Hippocampal formation (tissue), 2 donors: ENCODE measurements at regions not wholly inside any gene's neighbourhood (a gene's known extent, or its start where the extent isn't known, plus 50 kb on each side); places are given as distances from the start of the nearest gene placed in this dataset.
"Not testable (repeated sequence)": the region's sequence is repeated elsewhere in the genome, so short reads cannot be mapped to it uniquely, and the experiment has no call there.

Source experiments
- DNase-seq, 2 donors: peaks; one replicate each; lab custom pipeline; 2025; lab: John Stamatoyannopoulos, UW

DNA sequence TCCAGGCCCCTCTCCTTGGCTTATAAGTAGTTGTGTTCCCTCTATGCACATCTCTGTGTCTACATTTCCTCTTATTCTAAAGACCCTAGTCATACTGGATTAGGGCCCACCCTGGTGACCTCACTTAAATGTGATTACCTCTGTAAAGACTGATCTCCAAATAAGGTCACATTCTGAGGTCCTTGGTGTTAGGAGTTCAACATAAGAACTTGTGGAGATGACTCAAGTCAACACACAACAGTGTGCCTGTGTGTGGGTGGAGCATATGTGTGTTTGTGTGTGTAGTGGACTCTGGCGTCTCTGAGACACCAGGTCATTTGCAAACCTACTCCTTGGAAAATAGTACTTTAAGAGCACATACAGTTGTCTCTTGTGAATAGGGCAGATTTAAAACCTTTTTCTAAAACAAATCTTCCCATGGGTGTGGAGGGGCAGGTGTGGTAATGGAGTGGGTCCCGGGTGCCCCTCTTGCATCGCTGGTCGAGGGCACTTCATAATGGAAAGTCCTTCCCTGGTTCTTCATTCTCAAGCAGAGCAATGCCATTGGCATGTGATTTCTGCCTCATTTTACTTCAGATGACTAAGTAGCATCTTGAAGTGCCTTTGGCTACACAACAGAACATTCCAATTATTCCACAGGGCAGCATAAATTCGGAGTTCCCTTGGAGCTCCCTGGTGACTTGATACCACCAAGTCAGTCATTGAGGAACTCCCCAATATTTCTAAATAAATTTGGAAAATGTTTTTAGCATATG, 84.4 kb downstream of the C9orf152 start:
- DNase-seq = no peak

DNA sequence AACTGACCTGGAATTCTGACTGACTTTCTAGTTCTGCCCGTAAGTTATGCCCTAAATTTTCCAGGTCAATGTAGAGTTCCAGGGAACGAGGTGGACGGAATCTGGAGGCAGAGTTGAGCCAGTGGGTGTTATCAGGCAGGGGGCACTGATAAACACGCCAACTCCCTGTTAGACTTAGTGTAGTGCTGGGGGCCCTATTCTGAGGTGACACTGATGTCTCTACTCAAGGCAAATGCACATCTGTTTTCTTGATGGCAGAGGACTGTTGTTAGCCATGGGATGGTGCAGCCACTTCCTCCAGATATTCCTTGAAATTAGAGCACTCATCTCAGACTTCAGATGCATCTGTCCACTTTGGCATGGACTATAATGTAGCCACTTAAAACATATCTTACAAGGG, 83.5 kb downstream of the C9orf152 start:
- no peak for DNase-seq

DNA sequence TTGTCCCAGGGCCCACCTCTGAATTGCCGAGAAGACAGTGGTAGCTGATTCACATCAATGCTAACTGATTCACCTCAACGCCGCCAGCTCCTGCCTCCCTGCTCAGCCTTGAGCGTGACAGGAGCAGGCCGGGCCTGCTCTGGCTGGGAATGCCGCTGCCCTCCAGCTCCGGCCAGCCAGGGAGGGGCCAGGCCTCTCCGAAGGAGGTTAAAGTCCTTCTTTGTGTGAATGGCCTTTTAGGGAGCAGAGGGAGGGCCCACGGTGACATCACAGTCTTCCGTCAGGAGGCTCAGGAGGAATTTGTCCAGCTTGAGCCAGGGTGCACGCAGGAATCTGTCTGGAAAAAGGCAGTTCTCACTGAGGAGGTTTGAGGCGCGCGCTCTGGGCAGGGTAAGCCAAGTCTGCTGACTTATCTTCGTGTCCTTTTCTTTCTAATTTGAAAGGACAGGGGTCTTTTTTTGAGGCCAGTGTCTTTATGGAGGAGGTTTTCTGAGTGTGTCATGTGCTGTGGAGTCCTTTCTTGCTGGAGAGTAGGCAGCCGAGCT, 82.7 kb downstream of the C9orf152 start:
- no peak for DNase-seq

DNA sequence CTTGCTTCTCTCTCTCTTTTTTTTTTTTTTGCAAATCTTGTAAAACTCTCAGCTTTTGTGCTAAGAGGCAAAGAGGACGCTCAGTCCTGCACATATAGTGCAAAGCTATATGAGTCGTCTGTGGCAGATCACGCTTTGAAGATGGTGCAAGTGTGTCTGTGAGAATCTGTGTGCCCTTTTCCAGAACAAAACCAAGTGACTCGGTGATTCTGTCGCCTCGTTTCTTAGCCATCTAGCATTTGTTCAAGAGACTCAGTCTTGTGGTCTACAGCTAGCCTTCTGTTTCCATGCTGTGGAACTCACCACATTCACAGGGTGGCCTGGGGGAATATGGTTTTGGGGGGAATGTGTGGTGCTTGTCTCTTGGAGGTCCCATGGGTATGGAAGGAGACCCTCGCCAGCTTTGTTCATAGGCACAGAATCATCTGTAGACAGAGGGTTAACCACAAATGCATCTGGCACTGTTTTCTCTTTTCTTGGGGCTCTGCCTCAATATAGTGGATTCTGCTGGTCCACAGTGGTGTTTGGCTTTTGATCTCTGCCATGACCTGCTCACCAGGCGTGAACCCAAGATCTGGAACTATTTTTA, 82.1 kb downstream of the C9orf152 start:
- DNase-seq = no peak

DNA sequence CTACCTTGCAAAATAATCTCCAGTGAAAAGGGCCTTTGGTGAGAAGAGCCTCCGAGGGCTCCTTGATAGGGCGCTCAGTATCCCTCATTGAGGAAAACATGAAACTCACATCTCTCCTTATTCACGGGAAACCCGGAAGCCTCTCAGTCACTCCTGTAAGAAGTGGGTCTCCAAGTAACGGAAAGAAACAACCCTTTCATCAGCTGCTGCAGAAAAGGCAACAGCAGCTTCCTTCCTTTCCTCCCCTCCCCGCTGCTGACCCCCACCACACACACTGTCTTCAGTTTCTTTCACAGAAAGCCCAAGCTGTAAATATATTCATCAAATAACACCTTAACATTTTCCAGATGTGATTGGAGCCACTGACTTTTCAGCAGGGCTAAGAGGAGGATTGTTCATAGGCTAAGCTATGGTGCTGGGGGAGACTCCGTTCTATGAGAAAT, 81.4 kb downstream of the C9orf152 start:
- no peak for DNase-seq

DNA sequence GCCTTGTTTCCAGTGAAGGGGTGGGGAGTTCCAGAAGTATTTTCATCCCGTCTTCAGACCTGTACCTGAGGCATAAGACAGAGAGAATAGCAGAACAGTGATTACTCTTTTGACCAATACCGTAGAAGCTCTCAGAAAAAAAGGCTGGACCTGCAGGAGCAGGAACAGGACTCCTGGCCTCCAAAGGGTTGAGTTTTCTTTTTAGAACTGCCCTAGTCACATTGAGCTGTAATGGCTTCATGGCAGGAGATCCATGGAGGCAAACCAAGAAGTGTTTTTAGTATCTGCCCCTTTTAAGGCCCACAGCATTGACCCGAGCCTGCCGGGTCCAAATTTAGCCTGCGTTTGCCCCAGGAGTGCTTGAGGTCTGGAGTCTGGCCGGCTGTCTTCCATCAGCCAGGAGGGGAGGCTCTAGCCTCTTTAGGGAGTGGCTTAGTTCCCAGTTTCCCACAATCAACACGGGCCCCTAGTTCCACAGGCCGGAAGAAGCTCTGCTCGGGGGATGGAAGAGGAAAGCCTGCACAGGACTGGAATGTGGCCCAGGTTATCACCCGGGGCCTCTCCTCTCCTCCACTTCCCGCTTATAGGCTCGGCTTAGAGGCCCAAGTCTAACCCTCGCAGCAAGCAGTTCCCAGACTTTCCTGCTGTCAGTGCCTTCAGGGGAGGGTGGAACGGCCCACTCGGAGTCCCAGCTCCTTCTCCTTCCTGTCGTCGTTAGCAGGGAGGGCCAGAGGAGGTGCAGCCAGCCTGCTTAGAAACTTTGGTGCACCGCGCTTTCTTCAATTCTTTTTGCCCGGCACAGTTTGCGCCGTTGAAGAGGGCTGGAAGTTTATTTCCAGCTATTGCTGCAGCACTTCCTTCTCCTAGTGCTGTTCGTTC, 80.7 kb downstream of the C9orf152 start:
- no peak for DNase-seq

DNA sequence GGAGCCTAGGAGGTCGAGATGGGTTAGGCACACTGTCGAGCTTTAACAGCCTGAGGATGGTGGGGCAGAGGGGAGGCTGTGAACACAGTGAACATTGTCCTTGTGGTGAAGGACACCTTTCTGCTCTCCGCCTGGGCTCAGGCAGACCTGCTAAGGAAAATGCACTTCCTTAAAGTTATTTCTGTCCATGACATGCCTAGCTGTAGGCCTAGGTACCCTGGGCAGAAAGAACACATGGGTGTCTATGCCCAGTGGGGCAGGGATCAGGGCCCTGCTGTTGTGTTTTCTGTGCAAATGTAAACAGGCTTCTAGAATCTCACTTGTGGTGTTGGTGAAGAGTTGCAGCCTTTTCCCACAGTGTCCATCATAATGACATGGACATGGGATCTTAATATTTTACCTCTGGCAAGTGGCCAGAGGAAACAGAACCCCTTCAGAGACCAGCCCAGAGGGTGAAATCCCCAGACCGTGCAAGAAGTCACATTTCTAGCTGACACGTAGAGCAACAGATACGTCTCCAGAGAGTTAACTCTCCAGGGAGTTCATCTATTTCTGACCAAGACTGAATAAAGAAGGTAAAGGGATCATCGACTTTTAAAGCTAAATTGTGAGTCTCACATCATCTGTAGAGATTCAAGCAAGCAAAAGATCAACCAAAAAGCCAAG, 79.2 kb downstream of the C9orf152 start:
- no peak for DNase-seq

DNA sequence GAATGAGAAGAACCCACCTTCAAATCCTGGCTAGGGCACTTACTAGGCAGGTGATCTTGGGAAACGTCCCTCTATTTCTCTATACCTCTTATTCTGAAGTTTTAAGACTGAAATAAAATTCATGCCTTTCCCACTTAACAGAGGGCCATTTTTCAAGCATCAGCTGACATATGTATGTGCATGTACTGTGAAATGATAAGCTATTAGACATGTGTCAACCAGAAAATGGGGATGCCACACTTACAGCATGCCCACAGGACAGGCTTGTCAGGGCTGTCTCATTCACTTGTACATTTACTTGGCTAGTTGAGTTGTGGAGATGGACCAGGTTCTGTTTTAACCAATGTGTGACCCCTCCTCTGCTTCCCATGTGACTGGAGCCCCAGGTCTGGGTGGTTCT, 78.5 kb downstream of the C9orf152 start:
- DNase-seq = no peak

DNA sequence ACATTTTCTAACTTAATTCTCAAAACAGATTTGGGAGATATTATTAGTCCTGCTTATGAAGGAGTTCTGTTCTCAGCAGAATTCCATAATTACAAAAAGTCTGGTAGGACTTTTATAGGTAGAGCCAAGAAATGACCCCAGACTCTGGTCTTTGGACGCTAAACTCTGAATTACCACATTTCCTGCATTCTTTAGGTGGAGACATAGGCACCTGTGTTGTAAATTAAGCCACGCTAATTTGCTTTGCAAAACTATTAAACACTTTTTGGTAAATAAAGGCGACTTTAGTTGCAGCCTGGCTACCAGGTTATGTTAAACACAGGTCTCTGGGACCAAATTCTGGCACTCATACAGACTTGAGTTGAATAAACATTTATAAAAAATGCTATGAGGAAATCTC, 77.7 kb downstream of the C9orf152 start:
- no peak for DNase-seq

DNA sequence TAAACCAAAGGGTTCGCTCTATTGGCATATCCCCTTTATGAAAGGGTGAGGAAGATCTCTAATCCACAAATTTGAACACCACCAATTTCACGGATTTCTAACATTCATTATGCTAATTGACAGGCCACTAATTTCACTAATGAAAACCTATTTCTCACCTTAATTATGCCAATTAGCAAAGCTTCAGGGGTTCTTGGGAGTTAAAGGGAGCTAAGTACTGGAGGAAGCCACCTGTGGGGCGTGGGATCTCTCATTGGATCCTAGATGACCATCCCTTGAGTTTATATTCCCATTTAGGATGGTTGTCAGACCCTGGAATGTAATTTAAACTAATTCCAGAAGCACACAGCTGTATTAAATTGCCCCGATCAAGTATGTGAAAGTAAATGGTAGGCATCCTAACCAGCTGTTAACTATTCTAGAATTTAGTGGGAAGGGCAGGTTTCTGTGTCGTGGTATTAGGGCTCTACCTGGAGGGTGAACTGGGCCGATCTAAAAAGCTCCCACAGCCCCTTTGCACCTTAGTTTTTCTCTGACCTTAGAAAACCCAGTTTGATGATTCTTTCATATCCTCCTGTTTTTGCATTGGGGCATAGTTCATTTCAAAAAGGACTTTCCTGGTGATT, 77.1 kb downstream of the C9orf152 start:
- no peak for DNase-seq

DNA sequence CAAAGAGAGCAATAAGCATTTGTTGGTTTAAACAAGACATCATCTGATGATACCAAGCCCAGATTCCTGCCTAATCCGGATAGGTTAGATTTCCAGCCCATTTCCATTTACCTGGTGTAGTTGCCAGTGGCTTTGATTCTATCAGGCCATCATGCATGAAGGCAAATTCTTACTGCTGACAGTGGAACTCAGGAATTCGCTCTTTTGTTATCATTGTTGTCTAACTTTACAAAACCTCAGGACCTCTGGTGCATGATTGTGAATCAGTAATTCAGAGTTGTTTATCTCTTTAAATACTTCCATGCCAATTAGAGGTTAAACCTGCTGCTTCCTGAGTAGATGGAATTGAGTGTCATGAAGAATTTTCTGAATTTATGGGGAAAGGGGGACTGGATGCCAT, 76.5 kb downstream of the C9orf152 start:
- DNase-seq = no peak

DNA sequence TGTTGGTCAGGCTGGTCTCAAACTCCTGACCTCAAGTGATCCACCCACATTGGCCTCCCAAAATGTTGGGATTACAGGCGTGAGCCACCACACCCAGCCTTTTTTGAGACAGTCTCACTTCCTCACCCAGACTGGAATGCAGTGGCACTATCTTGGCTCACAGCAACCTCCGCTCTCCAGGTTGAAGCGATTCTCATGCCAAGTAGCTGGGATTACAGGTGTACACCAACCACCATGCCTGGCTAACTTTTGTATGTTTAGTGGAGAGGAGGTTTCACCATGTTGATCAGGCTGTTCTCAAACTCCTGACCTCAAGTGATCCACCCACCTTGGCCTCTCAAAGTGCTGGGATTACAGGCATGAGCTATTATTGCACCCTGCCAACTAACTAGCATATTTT, 75.4 kb downstream of the C9orf152 start:
- not testable (repeated sequence) for DNase-seq

DNA sequence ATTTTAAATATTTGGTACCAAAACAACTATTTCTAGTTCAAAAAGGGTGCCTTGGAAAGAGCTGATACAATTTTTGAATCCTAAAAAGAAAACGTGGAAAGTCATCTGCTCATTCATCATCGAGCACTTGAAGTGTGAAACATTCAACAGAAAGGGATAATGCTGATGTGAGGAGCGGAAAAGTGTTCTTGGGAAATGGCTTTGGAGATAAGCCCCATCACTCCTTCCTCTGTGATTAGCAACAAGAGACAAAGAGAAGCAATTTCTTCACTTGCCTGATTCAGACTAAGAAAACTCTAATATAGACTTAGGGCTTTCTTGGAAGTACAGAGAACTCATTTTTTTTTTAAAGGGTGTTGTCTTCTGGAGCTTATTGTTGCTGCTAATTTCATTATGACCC, 74.9 kb downstream of the C9orf152 start:
- DNase-seq = no peak

DNA sequence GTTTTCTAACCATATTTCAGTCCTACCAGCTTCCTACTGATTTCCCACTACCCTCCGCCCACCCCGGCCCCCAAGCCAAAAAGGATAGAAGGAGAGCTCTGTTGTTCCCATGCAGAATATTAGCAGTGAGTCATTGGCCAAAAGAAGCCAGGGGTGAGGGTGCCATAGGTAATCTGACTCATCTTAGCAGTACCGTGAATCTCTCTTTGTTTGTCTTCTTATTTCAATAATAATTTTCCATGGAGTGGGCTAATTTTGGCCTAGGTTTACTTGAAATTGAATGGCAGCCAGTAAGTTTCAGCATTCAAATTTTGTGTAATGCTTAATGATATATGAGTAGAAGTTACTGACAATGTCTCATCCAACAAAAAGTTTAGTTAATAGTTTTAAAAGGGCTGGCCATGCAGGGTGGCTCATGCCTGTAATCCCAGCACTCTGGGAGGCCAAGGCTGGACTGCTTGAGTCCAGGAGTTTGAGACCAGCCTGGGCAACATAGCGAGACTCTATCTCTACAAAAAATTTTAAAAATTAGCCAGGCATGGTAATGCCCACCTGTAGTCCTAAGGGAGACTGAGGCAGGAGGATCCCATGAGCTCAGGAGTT, 74.2 kb downstream of the C9orf152 start:
- no peak for DNase-seq

DNA sequence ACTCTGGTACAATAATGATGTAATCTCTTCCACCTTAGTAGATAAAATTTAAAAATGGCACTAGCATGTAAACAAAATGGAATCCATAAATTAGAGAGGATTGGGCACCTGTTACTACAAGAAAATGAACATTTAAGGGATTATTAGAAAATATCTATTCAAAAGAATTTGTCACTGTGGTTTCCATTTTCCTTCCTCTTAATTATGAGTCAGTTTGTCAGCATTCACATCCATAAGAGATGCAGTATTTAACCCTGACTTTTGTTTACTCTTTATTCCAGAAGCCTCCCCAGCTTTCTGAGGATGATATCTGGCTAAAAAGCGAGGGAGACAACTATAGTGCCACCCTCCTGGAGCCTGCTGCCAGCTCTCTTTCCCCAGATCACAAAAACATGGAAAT, 72.1 kb downstream of the C9orf152 start:
- DNase-seq = no peak

DNA sequence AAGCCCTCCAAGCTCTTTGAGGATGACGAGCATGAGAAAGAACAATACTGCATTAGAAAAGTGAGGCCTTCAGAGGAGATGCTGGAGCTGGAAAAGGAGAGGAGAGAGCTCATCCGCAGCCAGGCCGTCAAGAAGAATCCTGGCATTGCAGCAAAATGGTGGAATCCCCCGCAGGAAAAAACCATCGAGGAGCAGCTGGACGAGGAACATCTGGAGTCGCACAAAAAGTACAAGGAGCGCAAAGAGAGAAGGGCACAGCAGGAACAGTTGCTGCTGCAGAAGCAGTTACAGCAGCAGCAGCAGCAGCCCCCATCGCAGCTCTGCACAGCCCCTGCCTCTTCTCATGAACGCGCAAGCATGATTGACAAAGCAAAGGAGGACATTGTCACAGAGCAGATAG, 71.2 kb downstream of the C9orf152 start:
- DNase-seq = no peak

DNA sequence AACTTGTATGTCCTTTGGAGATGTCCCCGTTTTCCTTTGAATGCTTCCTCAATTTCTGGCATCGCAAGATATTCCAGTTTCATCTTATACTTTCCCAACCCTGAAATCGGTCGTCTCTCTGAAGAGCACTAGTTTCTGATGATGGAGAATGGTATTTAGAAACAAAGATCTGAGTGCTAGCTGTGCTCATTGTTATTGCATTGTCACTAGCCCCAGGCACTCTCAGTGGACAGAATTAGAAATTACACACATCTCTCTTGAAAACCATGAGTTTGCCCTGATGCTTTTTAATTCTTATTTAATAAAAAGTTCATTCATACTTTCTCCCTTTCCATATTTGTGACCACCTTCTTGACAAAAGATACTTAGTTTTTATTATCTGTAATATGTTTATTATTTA, 67.7 kb downstream of the C9orf152 start:
- DNase-seq = no peak

DNA sequence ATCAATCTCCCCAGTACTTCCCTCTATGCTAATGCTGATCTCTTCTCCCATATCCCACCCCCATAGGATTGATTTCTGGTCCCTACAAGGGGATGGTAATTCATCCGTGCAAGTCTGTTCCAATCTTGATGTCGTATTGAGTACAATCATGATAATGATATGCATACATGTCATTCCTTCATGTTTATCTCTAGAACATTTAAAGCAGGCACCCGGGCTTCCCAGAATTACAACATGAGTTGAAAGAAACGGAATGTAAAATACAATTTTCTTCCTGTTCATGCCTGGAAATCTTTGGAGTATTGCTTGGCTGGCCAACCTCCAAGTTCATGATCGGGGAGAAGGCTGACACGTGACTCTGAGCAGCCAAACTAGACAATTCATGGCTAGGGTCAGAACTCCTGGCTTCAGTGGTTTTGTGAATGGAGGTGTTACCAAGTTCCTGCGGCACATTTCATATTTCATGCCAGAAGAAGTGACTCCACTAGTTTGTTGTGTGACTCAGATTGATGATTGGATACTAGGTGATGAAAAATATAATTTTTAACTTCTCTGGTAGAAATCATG, 66.6 kb downstream of the C9orf152 start:
- DNase-seq = no peak

DNA sequence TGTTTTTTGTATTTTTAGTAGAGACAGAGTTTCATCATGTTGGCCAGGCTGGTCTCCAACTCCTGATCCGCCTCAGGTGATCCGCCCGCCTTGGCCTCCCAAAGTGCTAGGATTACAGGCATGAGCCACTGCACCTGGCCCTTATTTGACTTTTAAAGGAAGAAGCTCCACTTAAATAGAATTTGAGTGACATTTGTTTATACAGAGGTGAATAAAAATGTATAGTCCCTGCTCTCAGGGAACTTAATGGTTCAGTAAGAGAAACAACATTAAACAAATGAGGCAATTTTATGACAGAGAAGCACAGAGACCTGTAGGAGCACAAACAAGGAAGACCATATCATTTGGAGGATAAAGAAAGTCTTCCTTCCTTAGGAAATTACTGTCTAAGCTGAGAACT, 65.7 kb downstream of the C9orf152 start:
- no peak for DNase-seq

DNA sequence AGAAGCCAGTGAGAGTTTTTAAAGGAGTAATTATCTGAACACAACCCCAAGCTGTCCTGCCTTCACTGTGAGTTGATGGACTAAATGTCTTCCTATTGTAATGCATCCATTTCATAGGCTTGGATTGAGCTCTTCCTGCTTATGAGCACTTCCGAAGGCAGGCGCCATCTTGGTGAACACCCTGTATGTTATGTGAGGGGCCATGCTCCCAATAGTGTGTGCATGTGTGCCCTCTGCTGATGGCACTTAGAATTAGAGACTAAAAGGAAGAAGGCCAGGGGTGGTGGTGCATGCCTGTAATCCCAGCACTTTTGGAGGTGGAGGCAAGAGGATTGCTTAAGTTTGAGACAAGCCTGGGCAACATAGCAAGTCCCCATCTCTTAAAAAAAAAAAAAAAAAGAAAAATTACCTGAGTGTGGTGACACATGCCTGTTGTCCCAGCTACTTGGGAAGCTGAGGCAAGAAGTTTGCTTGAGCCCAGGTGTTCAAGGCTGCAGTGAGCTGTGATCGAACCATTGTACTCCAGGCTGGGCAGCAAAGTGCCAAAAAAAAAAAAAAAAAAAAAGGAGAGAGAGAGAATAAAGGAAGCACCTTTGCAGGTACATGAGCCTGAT, 65.0 kb downstream of the C9orf152 start:
- DNase-seq = no peak
